Amygdala (tissue), 56 donors: ENCODE measurements at regions not wholly inside any gene's neighbourhood (a gene's known extent, or its start where the extent isn't known, plus 50 kb on each side); places are given as distances from the start of the nearest gene placed in this dataset.

Source experiments
- DNase-seq, 56 donors: peaks; one replicate each; lab custom pipeline; 2025; lab: John Stamatoyannopoulos, UW

DNA sequence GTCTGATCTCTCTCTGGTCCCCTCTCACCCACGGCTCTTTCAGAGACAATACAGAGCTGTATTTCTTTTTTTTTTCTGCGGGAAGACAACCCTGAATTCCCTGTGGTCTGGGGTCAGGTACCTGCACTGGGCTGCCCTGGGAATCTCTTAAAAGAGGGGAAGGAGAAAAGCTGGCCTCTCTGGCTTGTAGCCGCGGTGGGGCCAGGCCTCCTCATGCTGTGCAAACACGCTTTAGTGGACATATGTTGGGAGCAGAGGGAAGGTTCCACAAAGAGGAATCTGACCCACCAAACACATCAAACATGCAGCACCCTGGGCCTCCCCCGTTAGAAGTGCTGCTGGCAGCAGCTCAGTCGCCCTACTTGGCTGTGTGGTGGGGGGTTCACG, 143.7 kb upstream of the ZFHX3 start:
- no peak for DNase-seq

DNA sequence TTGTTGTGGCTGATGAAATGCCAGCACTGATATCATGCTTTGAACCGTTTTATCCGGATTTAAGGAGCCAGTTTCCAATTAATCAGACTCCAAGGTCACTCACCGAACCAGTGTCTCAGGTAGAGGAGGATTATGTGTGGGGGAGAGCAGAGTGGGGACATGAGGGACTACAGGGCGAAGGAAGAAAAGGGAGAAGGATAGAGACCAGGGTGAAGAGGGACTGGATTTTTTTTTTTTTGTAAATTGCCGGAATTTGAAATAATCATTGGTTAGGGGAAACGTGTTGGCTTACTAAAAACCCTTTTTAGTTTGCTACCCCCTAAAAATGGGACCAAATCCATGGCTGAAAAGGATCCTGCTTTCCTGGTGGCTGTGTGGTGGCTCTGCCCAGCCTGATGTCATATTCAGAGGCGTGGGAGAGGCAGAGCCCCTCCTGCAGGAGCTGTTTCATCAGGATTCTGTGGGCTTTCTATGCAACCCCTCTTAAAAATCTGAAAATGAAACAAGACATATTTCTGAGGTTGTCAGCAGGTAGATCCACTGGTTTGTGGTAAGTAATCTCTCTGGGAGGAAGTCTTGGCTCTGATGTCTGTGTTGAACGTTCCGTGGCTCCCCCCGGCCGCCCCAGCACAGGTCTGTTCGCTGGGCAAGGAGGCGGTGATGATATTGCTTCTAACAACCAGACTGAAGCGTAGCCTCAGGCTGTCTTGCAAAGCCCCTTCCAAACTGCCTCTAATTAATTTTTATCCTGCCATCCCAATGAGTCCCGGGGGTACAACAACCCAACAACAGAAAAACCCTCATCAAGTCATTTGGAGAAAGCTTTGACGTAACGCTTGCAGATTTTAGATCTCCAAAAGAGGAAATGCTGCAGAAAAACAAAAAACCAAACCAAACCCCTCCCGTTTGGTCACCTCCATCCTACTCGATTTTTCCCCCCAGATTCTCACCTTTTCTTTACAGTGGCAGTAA, 143.0 kb upstream of the ZFHX3 start:
- no peak for DNase-seq

DNA sequence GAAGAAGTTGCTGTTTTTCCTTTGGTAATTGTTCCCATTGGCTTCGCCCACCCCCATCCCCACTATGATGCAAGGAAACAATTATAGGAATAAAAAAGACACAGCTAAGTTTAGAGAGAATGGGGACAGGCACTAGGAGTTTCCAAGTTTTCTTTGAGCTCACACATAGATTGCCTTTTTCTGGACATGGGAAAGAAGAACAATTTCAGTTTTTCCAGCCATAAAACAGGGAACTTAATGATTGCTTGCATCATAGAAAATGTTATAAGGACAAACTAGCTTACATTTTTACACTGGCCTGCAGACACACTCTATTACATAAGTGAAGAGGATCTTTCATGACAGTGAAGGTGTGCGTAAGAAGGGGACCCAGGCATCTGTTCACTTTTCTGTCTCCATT, 142.3 kb upstream of the ZFHX3 start:
- no peak for DNase-seq

DNA sequence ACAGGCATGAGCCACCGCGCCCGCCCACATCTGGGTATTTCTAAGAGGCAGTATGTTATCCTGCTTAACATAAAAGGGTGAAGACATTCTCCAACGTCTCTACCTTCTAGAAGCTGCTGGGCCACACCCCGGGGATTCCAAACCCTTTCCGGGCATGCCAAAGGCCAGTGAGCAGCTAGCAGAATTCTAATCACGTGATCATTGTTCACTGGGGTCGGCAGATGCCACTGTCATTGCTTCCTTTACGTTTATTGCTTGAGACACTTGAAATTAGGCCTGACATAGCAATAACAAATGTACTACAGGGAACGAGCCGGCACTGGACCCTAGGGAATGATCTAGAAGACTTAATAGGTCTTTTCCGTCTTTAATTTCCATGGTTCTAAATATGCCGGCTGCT, 141.2 kb upstream of the ZFHX3 start:
- no peak for DNase-seq

DNA sequence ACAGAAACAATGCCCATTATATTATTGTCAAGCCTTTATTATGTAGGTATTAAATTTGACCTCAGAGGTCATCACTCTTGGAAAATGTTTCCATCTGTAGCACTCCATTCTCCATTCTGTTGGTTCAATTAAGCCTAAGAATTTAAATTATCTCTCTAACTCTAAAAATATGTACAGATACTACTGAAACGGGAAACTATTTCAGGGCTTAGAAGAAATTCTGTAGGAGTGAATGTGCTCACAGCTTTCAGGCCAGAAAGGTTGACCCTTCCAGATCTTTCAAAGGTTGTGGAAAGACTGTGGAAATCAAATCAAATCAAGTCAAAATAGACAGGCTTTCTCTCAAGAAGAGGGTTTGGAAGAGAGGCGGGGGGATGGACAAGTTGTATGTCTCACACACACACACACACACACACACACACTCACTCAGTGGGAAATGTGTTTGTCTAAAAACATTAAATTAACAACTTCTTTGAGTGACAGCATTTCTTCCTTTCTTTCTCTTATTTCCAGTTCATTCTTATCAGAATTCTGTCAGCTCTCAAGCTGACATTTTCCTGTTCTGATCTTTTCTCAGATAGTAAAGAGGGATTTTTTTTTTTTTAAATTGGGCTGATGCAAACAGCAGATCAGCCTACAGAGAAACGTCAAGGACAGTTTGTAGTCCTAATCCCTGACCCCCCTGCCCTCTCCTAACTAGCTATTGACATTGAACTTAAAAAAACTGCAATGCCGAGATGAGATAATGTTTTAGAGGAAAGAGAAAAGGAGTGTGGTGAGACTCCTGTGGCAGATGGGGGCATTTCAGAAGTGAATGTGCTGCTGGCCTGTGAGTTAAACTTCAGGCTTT, 139.0 kb upstream of the ZFHX3 start:
- DNase-seq, result no peak

DNA sequence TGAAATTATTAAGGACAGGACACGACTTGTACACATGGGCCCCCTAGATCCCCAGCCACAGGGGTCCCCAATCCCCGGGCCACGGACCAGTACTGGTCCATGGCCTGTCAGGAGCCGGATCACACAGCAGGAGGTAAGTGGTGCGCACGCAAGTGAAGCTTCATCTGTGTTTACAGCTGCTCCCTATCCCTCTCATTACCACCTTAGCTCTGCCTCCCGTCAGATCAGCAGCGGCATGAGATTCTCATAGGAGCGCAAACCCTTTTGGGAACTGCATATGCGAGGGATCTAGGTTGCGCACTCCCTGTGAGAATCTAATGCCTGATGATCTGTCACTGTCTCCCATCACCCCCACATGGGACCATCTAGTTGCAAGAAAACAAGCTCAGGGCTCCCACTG, 137.8 kb upstream of the ZFHX3 start:
- no peak for DNase-seq

DNA sequence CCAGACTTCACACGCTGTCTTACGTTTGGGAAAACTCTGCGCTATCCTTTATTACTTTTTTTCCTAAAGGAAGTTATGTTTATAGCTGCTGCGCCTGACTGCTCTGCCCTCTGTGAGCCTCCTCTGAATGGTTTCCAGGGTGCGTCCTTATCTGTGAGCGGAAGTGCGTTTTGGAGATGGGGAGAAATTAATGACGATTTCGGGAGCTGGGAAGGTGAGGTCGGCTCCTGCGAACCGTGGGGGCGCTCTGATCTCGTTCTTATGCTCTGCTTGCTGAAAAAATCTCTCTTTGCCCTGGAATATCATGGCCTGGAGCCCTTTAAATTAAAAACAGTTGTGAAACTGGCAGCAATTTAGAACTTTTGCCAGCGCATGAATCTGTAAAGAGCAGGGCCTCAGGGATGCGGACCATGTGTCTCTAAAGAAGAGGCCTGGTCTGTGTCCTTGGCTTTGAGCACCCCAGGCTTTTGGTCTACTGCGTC, 135.7 kb upstream of the ZFHX3 start:
- no peak for DNase-seq

DNA sequence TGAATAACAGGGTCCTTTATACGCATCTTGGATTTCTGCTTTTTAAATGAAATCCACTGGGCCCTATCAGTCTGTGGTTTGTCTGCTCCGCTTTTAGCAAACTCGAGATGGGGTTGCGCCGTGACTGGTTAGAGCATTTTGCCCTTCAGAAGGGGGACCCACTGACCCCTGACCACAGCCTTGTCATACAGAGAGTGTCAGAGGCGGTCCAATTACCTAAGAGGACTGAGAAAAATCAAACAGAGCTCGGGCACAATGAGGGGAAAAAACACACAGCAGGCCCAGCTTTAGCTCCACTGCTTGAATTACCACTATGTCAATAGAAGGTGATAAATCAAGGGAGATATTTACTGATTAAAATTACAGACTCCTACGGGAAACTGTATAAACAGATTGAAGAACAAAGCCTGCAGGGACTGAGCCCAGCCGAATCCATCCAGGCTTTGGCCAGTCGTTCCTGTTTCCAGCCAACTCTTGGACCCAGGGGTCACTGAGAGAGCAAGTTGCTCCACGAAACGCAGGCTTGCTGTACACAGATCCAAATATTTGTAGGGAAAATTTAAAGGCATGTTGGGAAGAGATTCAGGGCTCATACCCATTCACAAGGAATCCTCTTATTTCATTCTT, 131.9 kb upstream of the ZFHX3 start:
- DNase-seq, result no peak

DNA sequence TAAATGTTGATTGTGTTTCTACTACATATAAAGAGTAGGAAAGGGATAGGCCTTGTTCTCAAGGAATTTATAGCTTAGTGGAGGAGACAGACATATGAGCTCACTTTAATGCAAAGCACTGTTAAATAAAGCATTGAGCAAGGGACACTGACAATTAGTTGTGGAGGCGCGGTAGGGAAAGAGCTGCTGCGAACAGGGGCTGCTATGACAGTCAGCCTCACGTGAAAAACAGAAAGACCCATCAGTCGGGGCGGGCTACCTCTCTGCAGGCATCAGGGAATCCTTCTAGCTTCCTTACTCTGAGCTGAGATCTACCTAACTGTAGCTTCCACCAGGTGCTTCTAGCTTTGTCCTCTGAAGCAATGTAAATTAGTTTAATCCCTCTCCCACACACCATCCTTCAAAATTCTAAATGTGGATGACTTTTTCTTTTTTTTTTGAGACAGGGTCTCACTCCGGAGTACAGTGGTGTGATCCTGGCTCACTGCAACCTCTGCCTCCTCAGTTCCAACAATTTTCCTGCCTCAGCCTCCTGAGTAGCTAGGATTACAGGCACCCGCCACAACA, 129.9 kb upstream of the ZFHX3 start:
- no peak for DNase-seq

DNA sequence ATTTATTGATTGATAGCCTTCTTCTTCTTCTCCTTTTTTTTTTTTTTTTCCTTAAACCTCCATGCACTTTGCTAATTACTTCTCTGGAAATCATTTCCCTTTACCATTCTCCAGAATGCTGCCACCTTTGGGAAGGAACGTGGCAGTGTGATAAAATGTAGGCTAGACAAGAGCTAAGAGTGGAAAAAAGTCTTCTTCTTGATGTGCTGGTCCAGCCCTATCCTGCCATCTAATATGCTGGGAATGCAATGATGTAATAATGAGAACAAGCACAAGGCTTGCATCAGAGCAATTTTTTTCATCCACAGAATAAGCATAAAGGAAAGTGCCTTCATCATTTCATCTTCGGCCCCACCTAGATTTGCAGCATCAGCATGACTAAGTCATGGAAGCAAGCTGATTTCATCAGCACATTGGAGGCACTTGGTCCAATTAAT, 128.7 kb upstream of the ZFHX3 start:
- DNase-seq, result no peak

DNA sequence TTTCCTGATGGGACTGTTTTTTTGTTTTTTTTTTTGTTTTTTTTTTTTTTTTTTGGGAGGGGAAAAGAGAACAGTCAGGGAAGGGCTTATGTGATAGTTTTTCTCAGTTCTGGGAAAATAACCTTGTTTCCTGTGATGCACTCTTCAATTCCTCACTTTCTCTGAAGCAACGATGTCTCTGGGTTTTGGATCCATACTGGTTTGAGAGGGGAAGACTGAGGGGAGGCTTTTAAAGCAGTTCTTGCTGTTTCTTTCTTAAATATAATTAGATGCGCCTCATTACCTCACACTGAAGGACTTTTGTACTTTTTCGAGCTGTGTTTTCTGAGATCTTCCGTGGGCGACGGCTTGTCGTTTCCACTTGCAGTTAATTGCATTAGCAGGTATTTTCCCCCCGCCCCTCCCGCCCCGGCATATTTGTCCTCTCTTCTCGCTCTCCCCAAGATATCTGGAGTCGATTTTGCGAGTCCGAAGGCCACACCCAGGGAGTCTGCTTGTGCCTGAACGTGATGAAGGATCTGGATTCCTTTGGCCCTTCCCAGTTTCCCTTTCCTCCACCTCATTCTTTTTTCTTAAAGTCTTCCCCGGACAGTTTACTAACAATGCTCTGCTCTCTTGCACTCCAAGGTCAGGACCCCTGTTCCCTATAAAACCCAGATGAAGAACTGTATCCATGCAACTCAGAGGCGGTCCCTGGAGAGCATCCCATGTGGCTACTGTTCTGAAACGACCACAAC, 125.2 kb upstream of the ZFHX3 start:
- DNase-seq, result no peak

DNA sequence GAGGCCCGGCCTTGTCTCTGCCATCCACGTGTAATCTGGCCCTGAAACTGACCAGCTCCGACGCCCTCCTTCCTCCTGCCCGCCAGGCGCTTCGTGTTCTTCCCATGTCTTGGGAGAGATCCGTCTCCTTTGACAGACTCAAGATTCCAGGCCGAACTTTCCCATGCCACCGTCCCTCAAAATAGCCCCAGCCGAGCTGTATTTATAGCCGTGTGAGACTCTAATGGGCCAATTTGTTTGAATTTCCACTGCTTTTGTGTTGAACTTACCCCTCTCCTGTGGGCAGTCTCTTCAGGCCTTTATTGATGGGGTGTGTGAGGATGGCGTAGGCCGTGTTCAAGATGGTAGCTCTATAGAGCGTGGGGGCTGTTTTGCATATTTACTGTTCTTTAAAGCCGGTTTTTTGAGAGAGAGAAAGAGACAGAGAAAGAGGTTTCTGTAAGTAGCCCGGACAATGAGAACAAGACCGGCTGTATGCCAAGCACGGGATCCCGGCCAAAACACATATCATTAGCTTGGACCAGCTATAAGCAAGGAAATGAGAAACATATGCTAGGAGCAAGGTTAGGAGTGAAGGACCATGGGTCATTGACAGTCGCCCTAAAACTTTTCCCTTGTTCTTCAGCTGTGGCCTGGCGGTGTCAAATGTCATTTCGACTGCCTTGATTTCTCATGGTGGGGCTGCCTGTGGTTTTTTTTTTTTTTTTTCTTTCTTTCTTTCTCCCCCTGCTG, 124.5 kb upstream of the ZFHX3 start:
- peak in 14 of 56 donors; percentile 2 to 58 (median 11) for DNase-seq

DNA sequence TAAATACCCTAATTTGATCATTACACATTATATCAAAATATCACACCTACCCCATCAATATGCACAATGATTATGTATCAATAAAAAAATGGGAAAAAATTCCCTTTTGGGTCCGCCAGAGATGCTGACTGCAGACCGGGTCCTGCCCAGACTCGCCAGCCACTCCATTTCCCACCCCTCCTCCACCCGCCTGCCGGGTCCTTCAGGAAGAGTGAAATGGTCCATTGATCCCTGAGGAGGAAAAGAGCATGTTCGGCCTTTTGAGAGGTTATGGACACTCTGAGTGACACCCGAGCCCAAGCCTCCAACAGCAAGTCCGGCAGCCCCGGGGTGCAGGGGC, 123.9 kb upstream of the ZFHX3 start:
- DNase-seq, result no peak

DNA sequence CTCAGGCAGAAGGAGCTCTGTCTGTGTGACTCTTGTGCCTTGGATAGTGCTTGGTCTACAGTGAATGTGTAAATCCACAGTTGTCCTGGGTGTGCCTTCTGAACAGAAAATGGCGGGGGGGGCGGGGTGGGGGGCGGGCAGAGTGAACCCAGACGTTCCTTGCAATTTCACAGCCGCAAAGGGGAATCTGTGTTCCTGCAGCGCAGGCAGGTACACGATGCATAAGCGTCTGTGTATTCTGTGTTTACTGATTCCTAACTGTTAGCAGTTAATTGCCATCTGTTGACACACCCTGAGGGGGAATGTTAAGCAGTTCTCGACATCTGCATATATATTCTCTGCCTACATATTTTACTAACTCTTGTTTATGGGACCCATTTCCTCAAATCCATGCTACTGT, 123.5 kb upstream of the ZFHX3 start:
- no peak for DNase-seq

DNA sequence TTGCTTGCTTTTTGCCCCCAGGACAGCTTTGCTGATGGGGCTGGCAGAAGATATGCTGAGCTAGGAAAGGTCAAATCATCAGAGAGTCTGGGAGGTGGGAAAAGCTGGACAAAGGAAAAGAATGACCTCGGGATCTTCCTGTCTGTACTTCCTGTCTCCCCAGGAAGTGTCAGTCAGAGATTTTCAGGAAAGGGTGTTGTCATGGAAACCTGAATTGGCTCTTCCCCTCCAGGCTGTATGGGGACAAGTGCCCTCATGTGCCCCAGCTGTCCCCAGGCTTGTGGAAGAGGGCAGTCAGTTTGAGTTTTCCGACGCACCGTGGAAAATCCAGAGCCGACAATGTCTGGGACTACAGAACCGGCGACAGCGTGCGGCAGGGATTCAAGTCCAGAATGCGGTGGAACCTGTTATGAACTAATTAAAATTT, 122.7 kb upstream of the ZFHX3 start:
- no peak for DNase-seq

DNA sequence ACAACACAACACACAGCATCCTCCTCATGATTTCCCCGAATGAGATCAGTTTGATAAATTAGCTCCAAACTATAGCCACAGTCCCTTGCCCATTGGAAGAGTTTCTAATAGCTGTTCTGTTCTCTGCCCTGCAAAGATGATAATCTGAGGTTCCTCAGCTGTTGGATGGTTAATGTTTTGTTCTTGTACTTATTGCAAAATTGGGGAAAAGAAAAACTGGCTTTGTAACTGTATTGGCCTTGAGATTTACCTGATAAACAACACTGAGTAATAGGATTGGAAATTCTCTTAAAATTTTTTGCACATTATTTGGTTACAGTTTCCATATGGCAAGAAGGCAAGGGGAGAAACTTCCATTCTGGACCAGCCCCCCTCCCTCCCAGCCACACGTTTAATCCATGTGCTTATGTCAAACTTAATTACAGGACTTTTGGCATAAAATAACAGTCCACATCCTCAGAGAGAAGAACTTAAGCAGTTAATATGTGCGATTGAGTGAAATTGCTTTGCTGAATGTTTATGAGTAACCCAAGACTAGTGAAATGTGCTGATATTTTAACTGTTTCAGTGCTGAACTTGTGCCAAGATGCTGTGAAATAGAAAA, 119.1 kb upstream of the ZFHX3 start:
- no peak for DNase-seq

DNA sequence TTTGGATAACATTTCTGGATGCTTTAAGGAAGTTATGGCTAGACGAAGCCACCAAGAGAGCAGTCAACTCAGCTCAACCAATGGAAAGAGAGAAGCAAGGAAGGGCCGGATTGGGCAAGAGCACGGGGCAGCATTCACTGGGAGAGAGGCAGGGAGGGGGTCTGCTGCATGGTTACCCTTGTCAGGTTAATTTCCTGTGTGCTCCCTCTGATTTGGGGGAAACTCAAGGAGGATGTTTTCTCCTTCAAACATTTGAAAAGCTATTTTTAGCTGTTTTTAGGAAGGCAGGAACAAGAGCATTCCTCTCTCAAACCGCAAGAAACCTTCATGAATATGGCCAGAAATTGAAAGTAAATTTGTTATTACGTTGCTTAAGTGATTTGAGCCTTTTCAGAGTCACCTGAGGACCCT, 118.5 kb upstream of the ZFHX3 start:
- DNase-seq, result peak in 1 of 56 donors; percentile 6

DNA sequence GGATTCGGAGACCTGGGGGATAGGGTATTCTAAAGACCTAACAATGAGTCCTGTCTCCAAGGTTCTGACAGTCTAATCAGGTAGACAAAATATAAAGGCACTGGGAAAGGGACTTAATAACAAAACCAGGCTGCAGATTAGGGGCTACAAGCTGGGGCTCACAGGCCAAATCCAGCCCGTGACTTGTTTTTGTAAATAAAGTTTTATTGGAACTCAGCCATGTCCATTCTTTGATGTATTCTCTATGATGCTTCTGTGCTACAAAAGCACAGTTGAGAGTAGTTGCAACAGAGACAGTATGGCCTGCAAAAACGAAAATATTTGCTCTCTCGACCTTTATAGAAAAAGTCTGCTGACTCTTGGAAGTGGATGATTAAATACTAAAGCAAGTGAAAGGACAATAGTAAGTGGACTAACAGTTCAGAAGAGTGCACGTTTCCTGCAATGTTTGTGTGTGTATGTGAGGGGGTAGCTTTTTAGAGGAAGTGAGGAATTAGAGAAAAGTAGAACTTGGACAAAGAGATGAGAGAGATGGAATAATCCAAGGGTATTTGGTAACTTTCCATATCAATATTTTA, 115.4 kb upstream of the ZFHX3 start:
- no peak for DNase-seq
